GM12878 (cell line): ENCODE measurements at regions not wholly inside any gene's neighbourhood (a gene's known extent, or its start where the extent isn't known, plus 50 kb on each side); places are given as distances from the start of the nearest gene placed in this dataset.

Experiments
- CTCF ChIP-seq, 3 experiments: IDR thresholded peaks in 2 of 3; conservative IDR thresholded peaks in 1 of 3; 2 replicates each; pipeline ENCODE4 v1.5.1; 2011; ENCODE audit warnings: low read depth in 3 of 3, low read length in 3 of 3, mild to moderate bottlenecking in 3 of 3, control low read depth in 2 of 3, moderate library complexity in 2 of 3, inconsistent platforms in 1 of 3, mixed read lengths in 1 of 3; ENCODE audit not compliant: control insufficient read depth in 2 of 3, insufficient read depth in 1 of 3; ENCODE audit errors: extremely low read depth in 1 of 3
- E4F1 ChIP-seq: fragments of 450-650 bp; IDR thresholded peaks from 2 replicates; pipeline ENCODE4 v1.6.1; 2018; ENCODE audit warnings: borderline replicate concordance, mild to moderate bottlenecking; ENCODE audit not compliant: partially characterized antibody
- NR2C2 ChIP-seq: IDR thresholded peaks from 2 replicates; pipeline ENCODE4 v1.6.1; 2011; ENCODE audit warnings: borderline replicate concordance, low read depth; ENCODE audit not compliant: control insufficient read depth, insufficient read length
- POLR2A ChIP-seq: IDR thresholded peaks from 2 replicates; pipeline ENCODE4 v1.6.1; 2011; ENCODE audit warnings: low read depth, mild to moderate bottlenecking, low read length
- REST ChIP-seq: IDR thresholded peaks from 2 replicates; pipeline ENCODE4 v1.6.1; 2012; ENCODE audit warnings: mild to moderate bottlenecking, low read depth, low read length
- USF2 ChIP-seq: IDR thresholded peaks from 2 replicates; pipeline ENCODE4 v1.6.1; 2011; ENCODE audit warnings: low read depth, low read length, improper control_type of control experiment, borderline replicate concordance

GRCh38 chr3:160136421-160136820 lies 88.8 kb upstream of the C3orf80 start:
- TF ChIP-seq NR2C2, result no peak
- no peak for TF ChIP-seq USF2
- no peak for TF ChIP-seq REST
- TF ChIP-seq CTCF (IDR thresholded peaks at IDR 0.05 in 2 of 3, conservative IDR thresholded peaks at IDR 0.05 in 1 of 3; ENCODE audit: control insufficient read depth in 2 of 3, extremely low read depth in 1 of 3, insufficient read depth in 1 of 3, low read depth in 3 of 3, low read length in 3 of 3), result no peak
- no peak for TF ChIP-seq POLR2A
- no peak for TF ChIP-seq E4F1
